ENCODE measurements at regions not wholly inside any gene's neighbourhood (a gene's known extent, or its start where the extent isn't known, plus 50 kb on each side); places are given as distances from the start of the nearest gene placed in this dataset.

DNA sequence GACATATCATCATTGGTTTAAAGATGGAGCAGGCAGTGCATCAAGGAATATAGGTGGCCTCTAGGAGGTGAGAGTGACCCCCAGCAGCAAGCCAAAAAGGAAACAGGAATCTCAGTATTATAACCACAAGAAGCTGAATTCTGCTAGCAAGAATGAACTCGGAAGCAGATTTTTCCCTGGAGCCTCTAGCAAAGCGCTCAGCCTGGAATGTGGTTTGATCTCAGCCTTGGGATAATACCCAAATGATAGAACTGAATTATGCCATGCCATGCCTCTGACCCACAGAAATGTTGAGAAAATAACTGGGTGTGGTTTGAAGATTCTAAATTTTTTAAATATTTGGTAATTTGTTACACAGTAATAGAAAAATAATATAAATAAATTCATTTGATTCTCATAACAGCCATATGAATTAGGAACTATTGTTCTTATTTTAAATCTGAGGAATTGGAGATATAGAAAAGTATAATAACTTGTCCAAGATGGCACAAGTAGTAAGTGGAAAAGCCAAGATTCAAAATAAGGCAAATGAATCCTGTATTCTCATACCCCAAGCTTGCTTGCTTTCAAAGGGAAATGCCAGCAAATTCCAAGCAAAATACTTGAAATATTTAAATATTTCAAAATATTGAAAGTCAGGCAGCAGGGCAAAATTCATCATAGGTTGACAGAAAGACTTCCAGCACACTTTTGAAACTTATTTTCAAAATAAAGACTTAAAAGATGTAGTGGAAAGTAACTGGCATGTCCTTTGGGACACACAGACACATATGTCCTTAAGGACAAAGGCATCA is 567.4 kb downstream of the KCNA4 start:
- TF ChIP-seq ZNF8 (CRISPR knock-in tag; IDR thresholded peaks at IDR 0.05) (no peak), CSDC2 (CRISPR knock-in tag; IDR thresholded peaks at IDR 0.05) (no peak), ZFP3 (CRISPR knock-in tag; IDR thresholded peaks at IDR 0.05) (no peak), ZNF70 (CRISPR knock-in tag; IDR thresholded peaks at IDR 0.05) (no peak), ZFP30 (CRISPR knock-in tag; IDR thresholded peaks at IDR 0.05) (no peak), GLIS3 (CRISPR knock-in tag; IDR thresholded peaks at IDR 0.05) (no peak), ZC3H10 (CRISPR knock-in tag; IDR thresholded peaks at IDR 0.05) (no peak), BACH2 (CRISPR knock-in tag; IDR thresholded peaks at IDR 0.05; ENCODE audit: borderline replicate concordance) (no peak), RARB (CRISPR knock-in tag; IDR thresholded peaks at IDR 0.05) (no peak), TOX (CRISPR knock-in tag; IDR thresholded peaks at IDR 0.05; ENCODE audit: borderline replicate concordance) (no peak), ARNTL (CRISPR knock-in tag; IDR thresholded peaks at IDR 0.05; ENCODE audit: borderline replicate concordance, low read depth) (no peak), SNAI2 (CRISPR knock-in tag; IDR thresholded peaks at IDR 0.05) (no peak), ISL1 (CRISPR knock-in tag; IDR thresholded peaks at IDR 0.05) (no peak), TCF4 (CRISPR knock-in tag; IDR thresholded peaks at IDR 0.05; ENCODE audit: borderline replicate concordance) (no peak), ZNF565 (CRISPR knock-in tag; conservative IDR thresholded peaks at IDR 0.05; ENCODE audit: low read depth) (no peak)
- TF ChIP-seq, protein P1, sequence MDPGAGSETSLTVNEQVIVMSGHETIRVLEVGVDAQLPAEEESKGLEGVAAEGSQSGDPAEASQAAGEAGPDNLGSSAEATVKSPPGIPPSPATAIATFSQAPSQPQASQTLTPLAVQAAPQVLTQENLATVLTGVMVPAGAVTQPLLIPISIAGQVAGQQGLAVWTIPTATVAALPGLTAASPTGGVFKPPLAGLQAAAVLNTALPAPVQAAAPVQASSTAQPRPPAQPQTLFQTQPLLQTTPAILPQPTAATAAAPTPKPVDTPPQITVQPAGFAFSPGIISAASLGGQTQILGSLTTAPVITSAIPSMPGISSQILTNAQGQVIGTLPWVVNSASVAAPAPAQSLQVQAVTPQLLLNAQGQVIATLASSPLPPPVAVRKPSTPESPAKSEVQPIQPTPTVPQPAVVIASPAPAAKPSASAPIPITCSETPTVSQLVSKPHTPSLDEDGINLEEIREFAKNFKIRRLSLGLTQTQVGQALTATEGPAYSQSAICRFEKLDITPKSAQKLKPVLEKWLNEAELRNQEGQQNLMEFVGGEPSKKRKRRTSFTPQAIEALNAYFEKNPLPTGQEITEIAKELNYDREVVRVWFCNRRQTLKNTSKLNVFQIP (CRISPR knock-in tag; IDR thresholded peaks at IDR 0.05; ENCODE audit: borderline replicate concordance, low read depth) = no peak
- TF ChIP-seq, protein P2, sequence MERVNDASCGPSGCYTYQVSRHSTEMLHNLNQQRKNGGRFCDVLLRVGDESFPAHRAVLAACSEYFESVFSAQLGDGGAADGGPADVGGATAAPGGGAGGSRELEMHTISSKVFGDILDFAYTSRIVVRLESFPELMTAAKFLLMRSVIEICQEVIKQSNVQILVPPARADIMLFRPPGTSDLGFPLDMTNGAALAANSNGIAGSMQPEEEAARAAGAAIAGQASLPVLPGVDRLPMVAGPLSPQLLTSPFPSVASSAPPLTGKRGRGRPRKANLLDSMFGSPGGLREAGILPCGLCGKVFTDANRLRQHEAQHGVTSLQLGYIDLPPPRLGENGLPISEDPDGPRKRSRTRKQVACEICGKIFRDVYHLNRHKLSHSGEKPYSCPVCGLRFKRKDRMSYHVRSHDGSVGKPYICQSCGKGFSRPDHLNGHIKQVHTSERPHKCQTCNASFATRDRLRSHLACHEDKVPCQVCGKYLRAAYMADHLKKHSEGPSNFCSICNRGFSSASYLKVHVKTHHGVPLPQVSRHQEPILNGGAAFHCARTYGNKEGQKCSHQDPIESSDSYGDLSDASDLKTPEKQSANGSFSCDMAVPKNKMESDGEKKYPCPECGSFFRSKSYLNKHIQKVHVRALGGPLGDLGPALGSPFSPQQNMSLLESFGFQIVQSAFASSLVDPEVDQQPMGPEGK (CRISPR knock-in tag; IDR thresholded peaks at IDR 0.05; ENCODE audit: borderline replicate concordance) = no peak
- TF ChIP-seq, protein P3, sequence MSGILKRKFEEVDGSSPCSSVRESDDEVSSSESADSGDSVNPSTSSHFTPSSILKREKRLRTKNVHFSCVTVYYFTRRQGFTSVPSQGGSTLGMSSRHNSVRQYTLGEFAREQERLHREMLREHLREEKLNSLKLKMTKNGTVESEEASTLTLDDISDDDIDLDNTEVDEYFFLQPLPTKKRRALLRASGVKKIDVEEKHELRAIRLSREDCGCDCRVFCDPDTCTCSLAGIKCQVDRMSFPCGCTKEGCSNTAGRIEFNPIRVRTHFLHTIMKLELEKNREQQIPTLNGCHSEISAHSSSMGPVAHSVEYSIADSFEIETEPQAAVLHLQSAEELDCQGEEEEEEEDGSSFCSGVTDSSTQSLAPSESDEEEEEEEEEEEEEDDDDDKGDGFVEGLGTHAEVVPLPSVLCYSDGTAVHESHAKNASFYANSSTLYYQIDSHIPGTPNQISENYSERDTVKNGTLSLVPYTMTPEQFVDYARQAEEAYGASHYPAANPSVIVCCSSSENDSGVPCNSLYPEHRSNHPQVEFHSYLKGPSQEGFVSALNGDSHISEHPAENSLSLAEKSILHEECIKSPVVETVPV (CRISPR knock-in tag; IDR thresholded peaks at IDR 0.05) = no peak
- TF ChIP-seq, protein P4, sequence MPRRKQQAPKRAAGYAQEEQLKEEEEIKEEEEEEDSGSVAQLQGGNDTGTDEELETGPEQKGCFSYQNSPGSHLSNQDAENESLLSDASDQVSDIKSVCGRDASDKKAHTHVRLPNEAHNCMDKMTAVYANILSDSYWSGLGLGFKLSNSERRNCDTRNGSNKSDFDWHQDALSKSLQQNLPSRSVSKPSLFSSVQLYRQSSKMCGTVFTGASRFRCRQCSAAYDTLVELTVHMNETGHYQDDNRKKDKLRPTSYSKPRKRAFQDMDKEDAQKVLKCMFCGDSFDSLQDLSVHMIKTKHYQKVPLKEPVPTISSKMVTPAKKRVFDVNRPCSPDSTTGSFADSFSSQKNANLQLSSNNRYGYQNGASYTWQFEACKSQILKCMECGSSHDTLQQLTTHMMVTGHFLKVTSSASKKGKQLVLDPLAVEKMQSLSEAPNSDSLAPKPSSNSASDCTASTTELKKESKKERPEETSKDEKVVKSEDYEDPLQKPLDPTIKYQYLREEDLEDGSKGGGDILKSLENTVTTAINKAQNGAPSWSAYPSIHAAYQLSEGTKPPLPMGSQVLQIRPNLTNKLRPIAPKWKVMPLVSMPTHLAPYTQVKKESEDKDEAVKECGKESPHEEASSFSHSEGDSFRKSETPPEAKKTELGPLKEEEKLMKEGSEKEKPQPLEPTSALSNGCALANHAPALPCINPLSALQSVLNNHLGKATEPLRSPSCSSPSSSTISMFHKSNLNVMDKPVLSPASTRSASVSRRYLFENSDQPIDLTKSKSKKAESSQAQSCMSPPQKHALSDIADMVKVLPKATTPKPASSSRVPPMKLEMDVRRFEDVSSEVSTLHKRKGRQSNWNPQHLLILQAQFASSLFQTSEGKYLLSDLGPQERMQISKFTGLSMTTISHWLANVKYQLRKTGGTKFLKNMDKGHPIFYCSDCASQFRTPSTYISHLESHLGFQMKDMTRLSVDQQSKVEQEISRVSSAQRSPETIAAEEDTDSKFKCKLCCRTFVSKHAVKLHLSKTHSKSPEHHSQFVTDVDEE (CRISPR knock-in tag; IDR thresholded peaks at IDR 0.05) = no peak
- no peak for ATAC-seq

DNA sequence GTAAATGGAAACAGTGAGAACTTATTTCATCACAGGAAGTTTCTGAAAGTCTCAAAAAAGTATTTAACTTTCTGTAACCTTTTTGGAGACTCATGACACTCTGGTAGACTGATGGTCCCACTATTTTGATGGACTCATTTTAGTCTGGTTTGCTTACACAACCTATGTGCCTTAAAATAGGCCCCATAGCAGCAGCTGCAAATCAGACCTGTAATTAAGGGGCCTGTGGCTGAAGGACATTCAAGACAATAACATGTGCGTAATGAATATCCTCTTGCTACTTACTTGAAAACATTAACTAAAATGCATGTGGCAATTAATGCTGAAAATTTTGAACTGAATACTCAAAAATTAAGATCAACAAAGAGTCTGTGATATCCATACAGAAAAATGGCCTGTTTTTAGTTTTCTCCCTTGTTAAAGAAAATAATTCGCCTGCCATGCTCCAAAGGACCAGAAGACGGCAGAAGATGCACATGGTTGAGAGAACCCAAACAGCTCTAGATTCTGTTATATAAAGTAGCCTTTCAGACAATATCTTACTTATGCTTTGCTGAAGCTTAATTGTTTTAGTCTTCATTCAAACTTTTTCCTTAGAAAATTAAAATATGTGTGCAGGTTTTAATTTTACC is 568.5 kb downstream of the KCNA4 start:
- ATAC-seq = peak; percentile 64; the same call in 2 of the 3 replicates
- TF ChIP-seq ESRRG (CRISPR knock-in tag; IDR thresholded peaks at IDR 0.05) (no peak), OSR1 (CRISPR knock-in tag; IDR thresholded peaks at IDR 0.05) (no peak), BACH2 (CRISPR knock-in tag; IDR thresholded peaks at IDR 0.05; ENCODE audit: borderline replicate concordance) (no peak), RARB (CRISPR knock-in tag; IDR thresholded peaks at IDR 0.05) (no peak), TCF4 (CRISPR knock-in tag; IDR thresholded peaks at IDR 0.05; ENCODE audit: borderline replicate concordance) (no peak), ISL1 (CRISPR knock-in tag; IDR thresholded peaks at IDR 0.05) (no peak), GLIS3 (CRISPR knock-in tag; IDR thresholded peaks at IDR 0.05) (no peak)
- TF ChIP-seq, protein P5, sequence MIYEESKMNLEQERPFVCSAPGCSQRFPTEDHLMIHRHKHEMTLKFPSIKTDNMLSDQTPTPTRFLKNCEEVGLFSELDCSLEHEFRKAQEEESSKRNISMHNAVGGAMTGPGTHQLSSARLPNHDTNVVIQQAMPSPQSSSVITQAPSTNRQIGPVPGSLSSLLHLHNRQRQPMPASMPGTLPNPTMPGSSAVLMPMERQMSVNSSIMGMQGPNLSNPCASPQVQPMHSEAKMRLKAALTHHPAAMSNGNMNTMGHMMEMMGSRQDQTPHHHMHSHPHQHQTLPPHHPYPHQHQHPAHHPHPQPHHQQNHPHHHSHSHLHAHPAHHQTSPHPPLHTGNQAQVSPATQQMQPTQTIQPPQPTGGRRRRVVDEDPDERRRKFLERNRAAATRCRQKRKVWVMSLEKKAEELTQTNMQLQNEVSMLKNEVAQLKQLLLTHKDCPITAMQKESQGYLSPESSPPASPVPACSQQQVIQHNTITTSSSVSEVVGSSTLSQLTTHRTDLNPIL (CRISPR knock-in tag; IDR thresholded peaks at IDR 0.05; ENCODE audit: low read depth) = no peak
- TF ChIP-seq, protein P2 (CRISPR knock-in tag; IDR thresholded peaks at IDR 0.05; ENCODE audit: borderline replicate concordance) = no peak
- TF ChIP-seq, protein P3 (CRISPR knock-in tag; IDR thresholded peaks at IDR 0.05) = no peak
